GM19240 (cell line): ENCODE measurements at regions not wholly inside any gene's neighbourhood (a gene's known extent, or its start where the extent isn't known, plus 50 kb on each side); places are given as distances from the start of the nearest gene placed in this dataset.

Experiments
- DNase-seq: peaks from one replicate; pipeline ENCODE4 v3.0.0; 2011; ENCODE audit warnings: low spot score; ENCODE audit not compliant: insufficient read length

GRCh38 chr5:5649641-5650040, 227.2 kb downstream of the ICE1 start:
- no peak for DNase-seq

GRCh38 chr5:5648694-5649093, 226.2 kb downstream of the ICE1 start:
- DNase-seq, result no peak

GRCh38 chr5:5645891-5646290, 223.4 kb downstream of the ICE1 start:
- DNase-seq, result no peak

GRCh38 chr5:5645198-5645597, 222.7 kb downstream of the ICE1 start:
- DNase-seq, result no peak

- DNase-seq, result no peak
These were observed 221.8 kb downstream of the ICE1 start for GRCh38 chr5:5644249-5644648.

GRCh38 chr5:5643481-5643880, 221.0 kb downstream of the ICE1 start:
- no peak for DNase-seq

GRCh38 chr5:5638211-5638610, 215.7 kb downstream of the ICE1 start:
- no peak for DNase-seq

GRCh38 chr5:5637173-5637572, 214.7 kb downstream of the ICE1 start:
- no peak for DNase-seq

GRCh38 chr5:5634817-5635216, 212.3 kb downstream of the ICE1 start:
- no peak for DNase-seq

GRCh38 chr5:5633579-5633978, 211.1 kb downstream of the ICE1 start:
- no peak for DNase-seq

- no peak for DNase-seq
These were observed 210.2 kb downstream of the ICE1 start for GRCh38 chr5:5632678-5633077.

GRCh38 chr5:5629607-5629978, 207.1 kb downstream of the ICE1 start:
- no peak for DNase-seq

- DNase-seq, result no peak
These were observed 206.6 kb downstream of the ICE1 start for GRCh38 chr5:5628866-5629606.

GRCh38 chr5:5626412-5626811, 203.9 kb downstream of the ICE1 start:
- DNase-seq, result no peak

GRCh38 chr5:5625491-5625890, 203.0 kb downstream of the ICE1 start:
- no peak for DNase-seq

- no peak for DNase-seq
These were observed 200.9 kb downstream of the ICE1 start for GRCh38 chr5:5623397-5623796.

GRCh38 chr5:5622806-5623205, 200.3 kb downstream of the ICE1 start:
- no peak for DNase-seq

GRCh38 chr5:5619546-5619945, 197.1 kb downstream of the ICE1 start:
- DNase-seq, result no peak

- no peak for DNase-seq
These were observed 194.5 kb downstream of the ICE1 start for GRCh38 chr5:5617024-5617423.

- no peak for DNase-seq
These were observed 193.9 kb downstream of the ICE1 start for GRCh38 chr5:5616247-5616895.

- no peak for DNase-seq
These were observed 193.1 kb downstream of the ICE1 start for GRCh38 chr5:5615569-5615968.

GRCh38 chr5:5613261-5613990, 190.9 kb downstream of the ICE1 start:
- DNase-seq, result no peak

- DNase-seq, result no peak
These were observed 189.6 kb downstream of the ICE1 start for GRCh38 chr5:5612096-5612495.
